ENCODE measurements at regions not wholly inside any gene's neighbourhood (a gene's known extent, or its start where the extent isn't known, plus 50 kb on each side); places are given as distances from the start of the nearest gene placed in this dataset.

- no peak for TF ChIP-seq CTCF (IDR thresholded peaks at IDR 0.05; ENCODE audit: insufficient read depth, low read length, severe bottlenecking)
- FAIRE-seq (no peak), DNase-seq (ENCODE audit: low read depth) (no peak)
- Histone ChIP-seq H3K36me3 (ENCODE audit: control insufficient read depth, insufficient read depth, low read length) (no peaks in the 10 kb centered on the region), H3K27me3 (ENCODE audit: control insufficient read depth, insufficient read depth, low read length) (no peaks in the 10 kb centered on the region), H3K4me3 (ENCODE audit: low read depth, low read length) (no peak overlapping the region)
These were observed 52.9 kb upstream of the ELAC2 start for GRCh38 chr17:13070732-13071131.

DNA sequence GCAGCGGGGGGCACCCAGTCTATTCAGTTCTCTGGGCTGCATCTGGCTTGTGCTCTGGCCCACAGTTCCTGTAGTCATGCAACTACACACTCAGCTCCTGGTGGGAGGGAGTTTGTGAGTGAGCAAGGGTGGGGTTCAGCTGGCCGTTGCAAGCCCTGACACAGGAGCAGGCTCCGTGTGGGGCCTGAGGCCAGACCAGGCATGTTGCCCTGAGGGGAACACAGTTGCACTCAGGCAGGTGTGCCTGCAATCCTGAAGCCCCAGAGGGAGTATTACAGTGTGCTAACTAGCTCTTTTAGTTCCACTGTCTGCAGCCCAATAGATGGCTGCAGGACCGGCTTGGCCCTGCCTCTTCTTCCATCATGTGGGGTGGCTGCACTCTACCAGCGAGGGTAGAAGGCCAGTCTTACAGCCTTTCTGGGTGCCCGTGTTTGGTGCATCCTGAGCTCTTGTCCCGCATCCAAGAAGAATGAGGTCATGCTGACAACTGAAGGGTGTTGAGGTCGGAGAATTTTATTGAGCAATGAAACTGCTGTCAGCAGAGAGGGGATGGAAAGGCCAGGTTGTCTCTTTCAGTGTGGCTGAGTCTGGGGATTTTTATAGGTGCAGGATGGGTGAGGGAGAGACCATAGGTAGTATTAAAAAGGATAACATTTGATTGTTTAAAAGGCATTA lies 49.9 kb upstream of the ELAC2 start:
- no peak overlapping the region for H3K4me3 ChIP-seq (ENCODE audit: low read depth, low read length)
- no peak for TF ChIP-seq CTCF (IDR thresholded peaks at IDR 0.05; ENCODE audit: insufficient read depth, low read length, severe bottlenecking)
- H3K27me3 ChIP-seq (ENCODE audit: control insufficient read depth, insufficient read depth, low read length): no peaks in the 10 kb centered on the region
- no peaks in the 10 kb centered on the region for H3K36me3 ChIP-seq (ENCODE audit: control insufficient read depth, insufficient read depth, low read length)
- FAIRE-seq (no peak), DNase-seq (ENCODE audit: low read depth) (no peak)
